Tibial nerve (tissue), 4 donors: ENCODE measurements at regions not wholly inside any gene's neighbourhood (a gene's known extent, or its start where the extent isn't known, plus 50 kb on each side); places are given as distances from the start of the nearest gene placed in this dataset.

Experiments used
- EP300 ChIP-seq, 2 donors: sonication (generic); formaldehyde crosslinking; IDR thresholded peaks; one replicate each; pipeline ENCODE4 v1.6.1; 2017; ENCODE audit warnings: antibody characterized with exemption in 2 of 2, mild to moderate bottlenecking in 1 of 2
- TF ChIP-seq, protein P1 (sequence below), 5 experiments: fragments of 200-600 bp in 3 of 5; fragments of 450-650 bp in 2 of 5; sonication (generic) in 3 of 5; IDR thresholded peaks; one replicate each; pipeline ENCODE4 v1.5.1; 2016 to 2019; ENCODE audit warnings: antibody characterized with exemption in 5 of 5, mild to moderate bottlenecking in 3 of 5, moderate library complexity in 2 of 5

DNA sequence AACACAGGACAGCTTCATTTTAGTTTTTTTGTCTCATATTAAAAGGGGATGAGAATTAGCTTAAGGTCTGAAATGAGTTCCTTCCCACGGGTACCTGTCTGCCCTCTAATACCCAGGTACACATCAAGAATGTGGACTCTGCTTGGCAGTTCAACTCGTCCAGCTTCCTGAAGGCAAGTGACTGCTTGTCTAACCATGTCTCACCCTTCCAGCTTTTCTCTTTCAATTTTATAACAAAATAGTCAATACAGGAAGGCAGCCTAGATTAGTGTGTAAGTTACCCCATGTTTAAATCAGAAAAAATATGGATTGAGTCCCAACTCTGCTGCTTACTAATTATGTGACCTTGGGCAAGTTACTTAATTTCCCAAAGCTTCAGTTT, 50.5 kb upstream of the C5orf46 start:
- TF ChIP-seq, protein P1, sequence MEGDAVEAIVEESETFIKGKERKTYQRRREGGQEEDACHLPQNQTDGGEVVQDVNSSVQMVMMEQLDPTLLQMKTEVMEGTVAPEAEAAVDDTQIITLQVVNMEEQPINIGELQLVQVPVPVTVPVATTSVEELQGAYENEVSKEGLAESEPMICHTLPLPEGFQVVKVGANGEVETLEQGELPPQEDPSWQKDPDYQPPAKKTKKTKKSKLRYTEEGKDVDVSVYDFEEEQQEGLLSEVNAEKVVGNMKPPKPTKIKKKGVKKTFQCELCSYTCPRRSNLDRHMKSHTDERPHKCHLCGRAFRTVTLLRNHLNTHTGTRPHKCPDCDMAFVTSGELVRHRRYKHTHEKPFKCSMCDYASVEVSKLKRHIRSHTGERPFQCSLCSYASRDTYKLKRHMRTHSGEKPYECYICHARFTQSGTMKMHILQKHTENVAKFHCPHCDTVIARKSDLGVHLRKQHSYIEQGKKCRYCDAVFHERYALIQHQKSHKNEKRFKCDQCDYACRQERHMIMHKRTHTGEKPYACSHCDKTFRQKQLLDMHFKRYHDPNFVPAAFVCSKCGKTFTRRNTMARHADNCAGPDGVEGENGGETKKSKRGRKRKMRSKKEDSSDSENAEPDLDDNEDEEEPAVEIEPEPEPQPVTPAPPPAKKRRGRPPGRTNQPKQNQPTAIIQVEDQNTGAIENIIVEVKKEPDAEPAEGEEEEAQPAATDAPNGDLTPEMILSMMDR (IDR thresholded peaks at IDR 0.05), result no peak
- no peak for TF ChIP-seq EP300 (IDR thresholded peaks at IDR 0.05)
